Activated CD8-positive, alpha-beta memory T cell treated with anti-CD3 and anti-CD28 coated beads for 36 hours (primary cell): ENCODE measurements at regions not wholly inside any gene's neighbourhood (a gene's known extent, or its start where the extent isn't known, plus 50 kb on each side); places are given as distances from the start of the nearest gene placed in this dataset.
"Not testable (repeated sequence)": the region's sequence is repeated elsewhere in the genome, so short reads cannot be mapped to it uniquely, and the experiment has no call there.

ENCODE experiments used
- CTCF ChIA-PET: fragments of 350-600 bp; sonication (Branson Sonifier 250); formaldehyde crosslinking; loops from one replicate; lab custom pipeline; 2021; ENCODE audit warnings: antibody characterized with exemption; lab: Charles Lee
- POLR2A ChIA-PET: fragments of 350-600 bp; sonication (Branson Sonifier 250); formaldehyde crosslinking; loops from one replicate; lab custom pipeline; 2021; ENCODE audit warnings: antibody characterized with exemption; lab: Charles Lee

DNA sequence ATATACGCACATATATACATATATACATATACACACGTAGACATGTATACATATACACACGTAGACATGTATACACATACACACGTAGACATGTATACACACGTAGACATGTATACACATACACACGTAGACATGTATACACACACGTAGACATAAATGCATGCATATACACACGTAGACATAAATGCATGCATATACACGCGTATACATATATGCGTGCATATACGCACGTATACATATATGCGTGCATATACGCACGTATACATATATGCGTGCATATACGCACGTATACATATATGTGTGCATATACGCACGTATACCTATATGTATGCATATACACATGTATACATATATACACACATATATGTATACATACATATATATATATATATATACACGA, 114.9 kb upstream of the XIST start:
- POLR2A ChIA-PET: not testable (repeated sequence)

DNA sequence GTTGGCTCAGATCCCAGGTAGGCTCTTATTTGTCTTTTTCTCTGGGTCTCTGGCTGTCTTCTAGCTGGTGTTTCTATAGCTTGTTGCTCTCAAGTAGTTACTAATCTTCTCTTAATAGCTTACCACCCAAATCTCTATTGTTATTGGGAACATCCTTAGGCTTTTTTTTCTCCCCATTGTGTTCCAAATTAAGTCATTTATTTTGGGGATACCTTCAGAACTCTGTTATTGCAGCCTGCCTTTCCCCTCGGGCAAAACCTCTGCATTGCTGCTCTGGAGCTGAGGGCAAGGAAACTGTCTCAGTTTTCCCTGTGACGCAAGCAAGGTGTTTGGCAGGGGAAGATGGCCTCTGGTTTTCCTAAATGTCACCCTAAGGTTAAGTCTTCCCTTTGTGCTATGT, 113.3 kb upstream of the XIST start:
- ChIA-PET POLR2A (no interaction called here), CTCF (interaction anchor here (1.5 kb wide), 1 partner anchor 23 kb away, joined by 3 read pairs; no protein-coding TSS in a partner anchor)

More for the DNA sequence above, 114.9 kb upstream of the XIST start:
- CTCF ChIA-PET: not testable (repeated sequence)

DNA sequence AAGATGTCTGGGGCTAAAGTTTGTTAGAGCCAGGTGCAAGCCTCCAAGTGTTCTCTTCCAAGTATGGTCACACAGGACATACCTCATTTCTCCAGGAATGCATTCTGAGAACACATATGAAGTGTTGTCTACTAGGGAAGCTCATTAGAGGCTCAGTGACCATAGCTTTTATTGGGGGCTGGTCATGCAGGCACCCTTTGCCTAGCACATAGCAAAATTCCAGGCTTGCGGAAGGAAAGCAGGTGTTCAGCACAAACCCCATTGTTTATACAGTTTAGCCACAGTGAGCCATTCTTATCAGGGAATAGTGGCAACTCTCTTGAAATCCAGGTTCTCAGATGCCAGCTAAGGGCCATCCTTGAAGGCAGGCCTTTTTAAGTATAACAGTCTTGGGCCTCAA, 112.1 kb upstream of the XIST start:
- ChIA-PET POLR2A (no interaction called here), CTCF (no interaction called here)

DNA sequence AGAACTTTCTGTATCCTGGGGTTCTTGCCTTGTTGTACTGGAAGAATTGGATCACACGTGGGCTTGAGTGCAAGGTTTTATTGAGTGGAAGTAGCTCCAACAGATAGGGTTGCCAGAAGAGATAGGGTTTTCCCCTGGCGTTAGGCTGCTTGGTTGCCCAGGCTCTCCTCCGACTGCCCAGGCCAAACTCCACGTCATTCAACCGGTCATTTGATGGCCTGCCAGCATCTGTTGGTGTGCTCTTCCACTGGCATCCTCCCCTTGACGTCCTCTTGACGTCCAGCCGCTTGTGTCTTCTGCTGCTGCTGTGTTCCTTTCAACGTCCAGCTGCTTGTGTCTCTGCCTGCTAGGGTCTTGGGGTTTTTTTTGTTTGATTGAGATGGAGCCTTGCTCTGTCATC, 111.2 kb upstream of the XIST start:
- CTCF ChIA-PET: no interaction called here
- POLR2A ChIA-PET: no interaction called here

DNA sequence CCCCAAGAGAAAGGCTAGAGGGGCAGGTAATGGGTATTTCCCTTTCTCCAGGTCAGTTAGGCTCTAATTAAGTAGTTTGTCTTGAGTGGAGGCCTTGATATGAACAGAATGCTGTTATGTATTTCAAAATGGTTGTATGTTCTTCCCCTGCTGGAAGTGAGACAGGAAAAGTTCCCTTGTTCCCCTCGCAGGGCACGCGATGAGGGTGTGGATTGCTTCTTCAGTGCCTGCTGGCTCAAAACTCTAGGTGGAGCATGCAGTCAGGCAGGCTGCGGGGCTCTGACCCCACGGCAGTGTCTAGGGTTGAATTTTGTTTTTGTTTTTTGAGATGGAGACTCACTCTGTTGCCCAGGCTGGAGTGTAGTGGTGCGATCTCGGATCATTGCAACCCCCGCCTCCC, 110.4 kb upstream of the XIST start:
- ChIA-PET POLR2A (no interaction called here), CTCF (no interaction called here)

DNA sequence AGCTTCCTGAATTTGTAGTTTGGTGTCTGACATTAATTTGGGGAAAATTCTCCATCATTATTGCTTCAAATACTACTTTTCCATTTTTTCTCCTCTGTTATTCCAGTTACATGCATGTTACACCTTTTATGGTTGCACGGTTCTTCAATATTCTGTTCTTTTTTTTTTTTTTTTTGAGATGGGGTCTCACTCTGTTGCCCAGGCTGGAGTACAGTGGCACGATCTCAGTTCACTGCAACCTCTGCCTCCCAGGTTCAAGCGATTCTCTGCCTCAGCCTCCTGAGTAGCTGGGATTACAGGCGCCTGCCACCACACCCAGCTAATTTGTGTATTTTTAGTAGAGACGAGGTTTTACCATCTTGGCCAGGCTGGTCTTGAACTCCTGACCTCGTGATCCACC, 109.4 kb upstream of the XIST start:
- CTCF ChIA-PET, POLR2A ChIA-PET: not testable (repeated sequence)

DNA sequence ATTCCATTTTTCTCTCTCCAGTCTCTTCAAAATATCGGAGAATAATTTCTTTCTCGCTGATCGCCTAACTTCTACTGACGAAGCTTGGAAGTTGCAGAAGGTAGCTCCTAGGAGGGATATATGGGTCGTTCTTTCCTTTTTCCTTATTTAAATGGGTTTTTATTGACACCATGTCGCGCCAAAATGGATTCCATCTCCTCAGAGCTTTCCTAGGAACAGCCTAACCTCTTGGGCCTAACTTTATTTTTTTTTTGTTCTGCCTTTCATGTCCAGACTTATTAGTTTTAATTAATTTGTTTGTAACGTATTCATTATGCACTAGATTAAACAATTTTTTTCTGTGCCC, 92.0 kb upstream of the XIST start:
- POLR2A ChIA-PET: no interaction called here
- CTCF ChIA-PET: no interaction called here

DNA sequence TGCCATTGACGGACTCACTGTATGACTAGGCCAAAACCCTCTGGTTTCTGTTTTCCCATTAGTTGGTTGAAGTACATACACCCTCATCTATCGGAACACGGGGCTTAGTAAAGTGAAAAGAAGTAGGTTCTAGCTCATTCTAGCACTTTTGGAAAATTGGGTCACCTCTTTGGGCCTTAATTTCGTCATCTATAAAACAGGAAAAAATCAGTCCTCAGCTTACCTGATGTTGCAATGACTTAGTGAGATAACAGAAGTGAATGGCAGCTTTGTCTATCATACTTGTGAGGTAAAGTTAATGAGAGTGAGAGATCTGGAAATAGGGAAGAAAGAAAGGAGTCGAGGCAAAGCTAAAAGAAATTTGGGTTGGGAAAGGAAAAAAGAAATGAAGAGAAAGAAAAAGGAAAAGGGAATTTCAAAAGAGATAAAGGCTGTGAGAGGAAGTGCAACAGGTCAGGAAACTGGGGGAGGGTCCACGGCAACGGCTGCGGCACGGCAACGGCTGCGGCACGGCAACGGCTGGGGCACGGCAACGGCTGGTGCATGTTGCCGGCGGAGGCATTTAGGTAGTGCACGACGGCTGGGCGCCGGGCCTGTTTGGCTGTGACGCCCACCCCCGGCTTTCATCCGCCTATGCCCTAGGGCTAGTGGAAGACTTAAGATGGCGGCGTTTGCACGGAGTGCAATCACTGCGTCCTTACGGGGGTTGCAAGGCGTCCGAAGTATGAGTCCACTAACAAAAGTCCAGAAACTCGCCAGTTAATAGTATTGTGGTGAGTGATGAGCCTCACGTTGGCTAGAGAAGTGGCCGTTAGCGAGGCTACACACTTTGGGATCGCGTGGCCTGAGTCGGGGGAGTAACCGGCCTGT, 91.4 kb upstream of the XIST start:
- ChIA-PET CTCF (interaction anchor here (0.6 to 1.3 kb wide), 2 partner anchors 22 to 87 kb away, joined by 3 read pairs; no protein-coding TSS in a partner anchor), POLR2A (no interaction called here)

DNA sequence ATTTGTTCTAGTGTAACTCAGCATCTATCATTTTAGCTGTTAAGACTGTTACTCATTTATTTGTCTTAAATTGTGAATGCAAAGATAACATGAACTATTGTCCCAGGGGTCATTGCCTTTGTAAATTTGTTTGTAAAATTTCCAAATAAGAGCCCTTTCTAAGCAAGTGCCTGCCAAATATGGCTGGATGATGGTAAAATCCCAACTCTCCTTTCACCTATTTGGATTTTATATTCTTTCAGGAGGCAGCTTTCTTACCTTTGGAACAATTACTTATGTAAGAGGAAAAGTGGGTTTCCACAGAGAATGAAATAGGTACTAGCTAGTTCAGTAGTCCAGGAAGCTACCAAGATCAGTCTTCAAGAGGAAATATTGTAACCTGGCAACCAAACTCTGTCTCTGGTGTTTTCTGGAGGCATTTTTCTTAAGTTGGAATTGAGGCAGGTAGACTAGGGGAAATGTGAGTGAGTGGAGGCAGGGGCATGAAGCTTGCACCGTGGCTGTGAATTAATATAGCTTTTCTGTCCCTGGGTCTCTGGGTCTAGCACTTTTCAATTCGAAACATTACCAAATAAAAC, 88.5 kb upstream of the XIST start:
- ChIA-PET CTCF (no interaction called here), POLR2A (no interaction called here)

DNA sequence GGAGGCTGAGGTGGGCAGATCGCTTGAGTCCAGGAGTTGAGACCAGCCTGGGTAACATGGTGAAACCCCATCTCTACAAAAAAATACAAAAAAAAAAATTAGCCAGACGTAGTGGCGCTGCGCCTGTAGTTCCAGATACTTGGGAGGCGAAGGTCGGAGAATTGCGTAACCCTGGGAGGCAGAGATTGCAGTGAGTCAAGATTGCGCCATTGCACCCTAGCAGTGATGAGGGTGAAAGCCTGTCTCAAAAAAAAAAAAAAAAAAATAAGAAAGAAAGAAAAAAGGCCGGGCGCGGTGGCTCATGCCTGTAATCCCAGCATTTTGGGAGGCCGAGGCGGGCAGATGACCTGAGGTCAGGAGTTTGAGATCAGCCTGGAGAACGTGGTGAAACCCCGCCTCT, 85.3 kb upstream of the XIST start:
- CTCF ChIA-PET, POLR2A ChIA-PET: not testable (repeated sequence)

DNA sequence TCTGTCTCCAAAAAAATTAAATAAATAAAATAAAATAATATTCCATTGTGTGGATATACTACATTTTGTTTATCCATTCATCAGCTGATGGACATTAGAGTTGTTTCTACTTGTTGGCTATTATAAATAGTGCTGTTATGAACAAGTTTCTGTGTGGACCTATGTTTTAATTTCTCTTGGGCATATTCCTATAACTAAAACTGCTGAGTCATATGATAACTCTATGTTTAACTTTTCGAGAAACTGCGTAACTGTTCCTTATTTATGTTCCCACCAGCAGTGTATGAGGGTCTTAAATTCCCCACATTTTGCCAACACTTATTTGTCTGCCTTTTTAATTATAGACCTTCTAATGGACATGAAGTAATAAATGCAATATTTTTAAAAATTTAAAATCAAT, 80.0 kb upstream of the XIST start:
- CTCF ChIA-PET: no interaction called here
- POLR2A ChIA-PET: no interaction called here

DNA sequence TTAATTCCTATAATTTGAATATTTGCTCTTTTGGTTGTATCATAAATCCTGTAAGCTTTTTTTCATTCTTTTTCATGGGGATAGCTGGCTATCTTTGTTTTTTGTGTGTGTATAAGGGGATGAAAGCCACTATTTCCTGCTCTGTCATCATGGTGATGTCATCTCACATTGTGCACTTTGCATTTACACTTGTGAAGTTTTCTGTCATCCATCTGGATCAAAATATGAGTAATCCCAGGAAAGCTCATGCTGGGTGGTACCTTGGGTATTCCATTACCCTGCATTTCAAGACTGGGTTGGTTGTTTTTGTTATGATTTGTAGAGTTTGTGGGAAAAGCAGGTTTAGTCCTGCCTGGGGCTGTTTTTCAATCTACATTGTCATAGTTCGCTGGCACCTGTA, 77.8 kb upstream of the XIST start:
- POLR2A ChIA-PET: no interaction called here
- CTCF ChIA-PET: no interaction called here

DNA sequence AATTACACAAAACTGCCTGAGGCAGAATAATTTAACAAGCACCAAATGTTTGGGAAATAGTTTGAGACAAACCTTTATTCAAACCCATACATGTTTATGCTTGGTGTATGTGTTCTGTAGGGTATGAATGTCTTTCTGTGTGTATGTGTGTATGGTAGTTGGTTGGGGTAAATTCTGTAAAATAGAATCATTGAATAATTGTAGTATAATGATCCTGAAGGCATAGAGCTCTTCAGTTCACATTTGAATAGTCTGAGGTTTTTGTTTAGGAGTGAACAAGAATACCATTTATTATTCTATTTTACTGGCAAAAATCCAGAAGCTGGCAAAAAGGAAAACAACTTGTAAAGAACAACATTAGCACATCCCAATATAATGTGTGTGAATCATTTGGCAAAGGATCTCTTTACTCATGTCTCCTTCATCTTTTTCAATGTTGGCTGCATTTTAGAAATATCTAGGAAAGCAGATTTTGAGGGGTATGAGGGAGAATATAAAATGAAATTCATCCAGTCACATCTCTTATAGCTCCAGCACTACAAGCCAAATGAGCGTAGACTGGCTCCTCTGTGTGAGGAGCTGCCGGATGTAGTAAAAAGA, 70.4 kb upstream of the XIST start:
- CTCF ChIA-PET: no interaction called here
- POLR2A ChIA-PET: no interaction called here

DNA sequence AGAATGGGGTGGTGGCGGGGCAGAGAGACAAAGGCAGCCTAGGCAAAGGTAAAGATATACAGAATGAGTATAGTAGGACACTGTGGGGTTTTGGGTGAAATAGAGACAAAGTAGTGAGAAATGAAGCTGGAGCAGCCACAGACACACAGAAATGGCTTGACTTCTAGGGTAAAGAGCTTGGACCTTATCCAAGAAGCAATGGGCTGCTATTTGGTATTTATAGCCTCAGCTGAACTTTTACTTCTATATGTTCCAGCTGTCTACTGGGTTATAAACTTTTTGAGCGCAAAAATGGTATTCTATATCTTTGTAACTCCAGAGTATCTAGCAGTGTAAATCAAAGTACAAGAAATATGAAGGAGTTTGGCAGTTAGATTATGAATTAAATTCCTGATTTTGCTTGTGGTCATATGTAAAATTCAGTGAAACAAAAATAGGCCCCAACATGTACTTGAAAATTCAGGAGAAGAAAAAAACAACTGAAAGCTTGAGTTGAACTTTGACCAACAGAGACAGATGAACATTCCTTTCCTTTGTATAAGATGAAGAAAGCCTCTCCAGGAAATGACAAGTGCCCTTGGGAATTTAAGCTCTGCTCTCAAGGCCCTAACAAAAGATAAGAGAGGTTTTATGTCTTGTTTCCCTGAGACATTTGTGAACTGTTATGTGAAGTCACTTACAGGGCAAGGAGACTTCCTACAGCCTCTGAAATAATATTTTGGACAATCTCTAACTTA, 64.6 kb upstream of the XIST start:
- POLR2A ChIA-PET: no interaction called here
- CTCF ChIA-PET: no interaction called here

DNA sequence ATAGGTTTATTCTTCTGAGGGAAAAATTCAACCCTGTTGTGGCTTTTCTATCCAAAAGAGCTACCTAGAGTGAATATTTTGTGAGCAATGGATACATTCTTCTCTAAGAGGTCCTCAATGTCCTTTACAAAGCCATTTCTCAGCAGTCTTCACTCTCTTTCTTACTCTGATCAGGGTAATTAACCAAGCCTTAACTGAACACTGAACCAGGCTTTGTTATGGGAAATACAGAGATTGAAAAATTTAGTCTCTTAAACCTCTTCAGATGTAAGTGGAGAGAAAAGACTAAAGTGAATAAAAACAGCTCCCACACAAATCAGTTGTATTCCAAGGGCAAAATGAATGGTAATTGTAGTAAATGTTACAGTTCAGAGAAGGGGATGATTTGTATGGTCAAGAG, 64.0 kb upstream of the XIST start:
- ChIA-PET CTCF (no interaction called here), POLR2A (no interaction called here)

DNA sequence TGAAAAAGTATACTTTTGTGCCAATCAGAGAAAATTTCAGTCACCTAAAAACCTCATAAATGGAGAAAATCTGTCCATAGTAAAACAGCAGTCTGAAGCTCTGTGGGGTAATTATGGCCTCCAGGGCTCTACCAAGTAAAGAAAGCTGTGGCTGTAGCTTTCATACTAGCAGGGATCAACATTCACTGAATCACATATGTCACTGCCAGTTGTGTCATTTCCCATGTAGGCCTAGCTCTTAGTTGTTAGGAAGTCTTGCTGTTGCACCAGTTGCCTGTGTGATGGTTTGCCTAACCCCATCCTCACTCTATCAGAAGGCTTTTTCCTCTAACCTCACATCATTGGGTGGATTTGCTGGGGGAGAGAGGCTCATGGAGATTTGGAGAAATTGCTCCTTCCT, 62.3 kb upstream of the XIST start:
- CTCF ChIA-PET, POLR2A ChIA-PET: not testable (repeated sequence)

DNA sequence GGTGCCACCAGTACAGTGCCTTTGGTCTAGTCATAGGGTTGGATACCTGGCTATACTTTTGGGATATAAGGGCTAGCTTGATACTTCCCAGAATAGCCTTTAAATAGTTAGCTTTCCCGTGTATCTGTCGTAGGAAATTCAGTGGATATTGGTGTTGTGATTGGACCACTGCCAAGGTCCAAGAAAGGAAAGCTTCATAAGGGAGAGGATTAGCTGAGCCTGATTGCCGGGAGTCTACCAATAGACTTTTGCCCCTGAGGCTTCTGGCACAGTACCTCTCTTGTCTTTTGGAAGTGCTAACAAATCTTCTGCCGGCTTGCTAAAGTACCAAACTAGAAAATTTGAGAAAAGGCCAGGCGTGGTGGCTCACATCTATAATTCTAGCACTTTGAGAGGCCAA, 61.1 kb upstream of the XIST start:
- POLR2A ChIA-PET: no interaction called here
- CTCF ChIA-PET: no interaction called here

DNA sequence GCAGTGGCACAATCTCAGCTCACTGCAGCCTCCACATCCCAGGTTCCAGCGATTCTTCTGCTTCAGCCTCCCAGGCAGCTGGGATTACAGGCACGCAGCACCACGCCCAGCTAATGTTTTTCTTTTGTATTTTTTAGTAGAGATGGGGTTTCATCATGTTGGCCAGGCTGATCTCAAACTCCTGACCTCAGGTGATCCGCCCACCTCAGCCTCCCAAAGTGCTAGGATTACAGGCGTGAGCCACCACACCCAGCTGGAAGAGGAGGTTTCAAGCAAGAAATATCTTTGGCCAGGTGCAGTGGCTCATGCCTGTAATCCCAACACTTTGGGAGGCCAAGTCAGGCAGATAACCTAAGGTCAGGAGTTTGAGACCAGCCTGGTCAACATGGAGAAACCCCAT, 59.4 kb upstream of the XIST start:
- CTCF ChIA-PET, POLR2A ChIA-PET: not testable (repeated sequence)

DNA sequence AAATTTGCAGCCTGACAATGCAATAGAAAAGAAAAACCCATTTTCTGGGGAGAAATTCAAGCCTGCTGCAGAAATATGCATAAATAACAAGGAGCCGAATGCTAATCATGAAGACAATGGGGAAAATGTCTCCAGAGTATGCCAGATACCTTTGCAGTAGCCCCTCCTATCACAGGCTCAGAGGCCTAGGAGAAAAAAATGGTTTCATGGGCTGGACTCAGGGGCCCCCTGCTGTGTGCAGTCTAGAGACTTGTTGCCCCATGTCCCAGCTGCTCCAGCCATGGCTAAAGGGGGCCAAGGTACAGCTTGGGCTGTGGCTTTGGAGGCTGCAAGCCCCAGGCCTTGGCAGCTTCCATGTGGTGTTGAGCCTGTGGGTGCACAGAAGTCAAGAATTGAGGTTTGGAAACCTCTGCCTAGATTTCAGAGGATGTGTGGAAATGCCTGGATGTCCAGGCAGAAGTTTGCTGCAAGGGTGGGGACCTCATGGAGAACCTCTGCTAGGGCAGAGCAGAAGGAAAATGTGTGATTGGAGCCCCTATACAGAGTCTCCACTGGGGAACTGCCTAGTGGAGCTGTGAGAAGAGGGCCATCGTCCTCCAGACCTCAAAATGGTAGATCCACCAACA, 53.3 kb upstream of the XIST start:
- CTCF ChIA-PET, POLR2A ChIA-PET: not testable (repeated sequence)

DNA sequence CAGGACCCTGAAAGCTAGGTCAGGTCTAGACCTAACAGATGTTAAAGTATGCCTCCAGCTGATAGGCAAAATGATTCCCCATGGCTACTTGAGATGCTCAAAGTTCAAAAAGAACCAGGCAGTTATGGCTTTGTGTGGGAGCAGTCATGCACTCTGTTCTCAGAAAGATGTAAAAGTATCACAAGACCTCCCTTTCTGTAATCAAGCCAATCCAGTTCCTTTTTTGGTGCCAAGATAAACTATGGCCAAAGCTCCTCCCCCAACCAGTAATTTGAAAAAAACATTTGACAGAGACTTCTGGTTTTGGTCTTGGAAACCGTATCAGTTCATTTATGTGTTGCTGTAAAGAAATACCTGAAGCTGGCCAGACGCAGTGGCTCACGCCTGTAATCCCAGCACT, 51.4 kb upstream of the XIST start:
- CTCF ChIA-PET: interaction anchor here (0.7 kb wide), 1 partner anchor 37 kb away, joined by 3 read pairs; no protein-coding TSS in a partner anchor
- POLR2A ChIA-PET: no interaction called here
